PC-3 (cell line): ENCODE measurements at regions not wholly inside any gene's neighbourhood (a gene's known extent, or its start where the extent isn't known, plus 50 kb on each side); places are given as distances from the start of the nearest gene placed in this dataset.

ENCODE experiments used
- CTCF ChIP-seq: fragments of 300-600 bp; sonication (generic); conservative IDR thresholded peaks from 2 replicates; pipeline ENCODE4 v1.5.1; 2017; ENCODE audit warnings: antibody characterized with exemption, low read depth, mild to moderate bottlenecking, low read length
- EZH2 ChIP-seq: fragments of 300-600 bp; sonication (generic); IDR thresholded peaks from one replicate; pipeline ENCODE4 v1.6.1; 2017; ENCODE audit warnings: antibody characterized with exemption, mild to moderate bottlenecking, low read length; ENCODE audit not compliant: unreplicated experiment
- EZH2phosphoT487 ChIP-seq: fragments of 300-600 bp; sonication (generic); IDR thresholded peaks from 2 replicates; pipeline ENCODE4 v1.6.1; 2018; ENCODE audit warnings: mild to moderate bottlenecking, antibody characterized with exemption, low read length, borderline replicate concordance

GRCh38 chr1:29646161-29646775, 409.9 kb downstream of the PTPRU start:
- no peak for TF ChIP-seq CTCF
- TF ChIP-seq EZH2phosphoT487, result no peak
- no peak for TF ChIP-seq EZH2
